Muscle of back (tissue), 3 donors: ENCODE measurements at regions not wholly inside any gene's neighbourhood (a gene's known extent, or its start where the extent isn't known, plus 50 kb on each side); places are given as distances from the start of the nearest gene placed in this dataset.
"Not testable (repeated sequence)": the region's sequence is repeated elsewhere in the genome, so short reads cannot be mapped to it uniquely, and the experiment has no call there.

Source experiments
- DNase-seq, 3 donors: peaks; one replicate each; pipeline versions ENCODE4 v3.0.0 to v3.0.0-alpha.2; 2013

- DNase-seq, result no peak
Observed at GRCh38 chr3:80978216-80978969, 783.1 kb downstream of the GBE1 start.

GRCh38 chr3:80970292-80970691 is 791.2 kb downstream of the GBE1 start:
- no peak for DNase-seq

DNA sequence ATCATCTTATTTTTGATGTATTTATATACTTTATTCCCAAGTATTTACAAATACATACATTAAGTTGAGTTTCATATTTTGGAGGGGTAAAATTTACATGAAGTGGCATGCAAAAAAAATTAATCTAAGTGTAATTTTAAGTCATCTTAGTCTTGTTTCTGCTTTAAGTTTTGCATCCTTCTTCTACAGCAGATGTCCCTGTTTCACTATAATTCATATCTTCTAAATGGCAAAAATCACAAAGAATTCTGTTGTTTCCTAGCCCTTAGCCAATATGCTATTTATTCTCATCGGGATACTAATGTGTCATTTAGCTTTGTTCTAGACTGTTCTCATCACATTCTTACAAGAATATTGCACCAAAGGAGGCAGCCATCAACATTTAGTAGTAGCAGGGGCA is 831.9 kb downstream of the GBE1 start:
- DNase-seq, result no peak

- no peak for DNase-seq
Observed at GRCh38 chr3:80914854-80915253, 846.6 kb downstream of the GBE1 start.

DNA sequence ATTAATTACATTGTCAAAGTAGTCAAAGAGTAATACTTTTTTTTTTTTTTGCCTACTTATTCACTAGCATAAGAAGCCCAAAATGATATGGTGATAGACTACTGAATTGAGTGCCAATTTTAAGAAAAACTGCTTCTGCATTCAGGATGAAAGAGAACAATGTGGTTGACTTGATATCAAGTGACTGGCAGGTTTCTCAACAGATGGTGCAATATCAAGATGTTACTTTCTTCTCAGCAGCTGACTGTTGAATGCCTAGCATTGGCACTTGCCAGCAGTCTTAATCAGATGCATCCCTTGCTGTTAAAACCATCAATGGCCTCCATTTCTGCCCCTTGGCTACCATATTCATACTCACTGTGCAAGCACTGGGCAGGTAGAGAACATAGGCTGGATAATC is 863.2 kb downstream of the GBE1 start:
- no peak for DNase-seq

DNA sequence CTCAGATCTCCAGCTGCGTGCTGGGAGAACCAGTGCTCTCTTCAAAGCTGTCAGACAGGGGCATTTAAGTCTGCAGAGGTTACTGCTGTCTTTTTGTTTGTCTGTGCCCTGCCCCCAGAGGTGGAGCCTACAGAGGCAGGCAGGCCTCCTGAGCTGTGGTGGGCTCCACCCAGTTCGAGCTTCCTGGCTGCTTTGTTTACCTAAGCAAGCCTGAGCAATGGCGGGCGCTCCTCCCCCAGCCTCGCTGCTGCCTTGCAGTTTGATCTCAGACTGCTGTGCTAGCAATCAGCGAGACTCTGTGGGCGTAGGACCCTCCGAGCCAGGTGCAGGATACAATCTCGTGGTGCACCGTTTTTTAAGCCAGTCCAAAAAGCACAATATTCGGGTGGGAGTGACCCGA is 864.4 kb downstream of the GBE1 start:
- DNase-seq, result not testable (repeated sequence)

DNA sequence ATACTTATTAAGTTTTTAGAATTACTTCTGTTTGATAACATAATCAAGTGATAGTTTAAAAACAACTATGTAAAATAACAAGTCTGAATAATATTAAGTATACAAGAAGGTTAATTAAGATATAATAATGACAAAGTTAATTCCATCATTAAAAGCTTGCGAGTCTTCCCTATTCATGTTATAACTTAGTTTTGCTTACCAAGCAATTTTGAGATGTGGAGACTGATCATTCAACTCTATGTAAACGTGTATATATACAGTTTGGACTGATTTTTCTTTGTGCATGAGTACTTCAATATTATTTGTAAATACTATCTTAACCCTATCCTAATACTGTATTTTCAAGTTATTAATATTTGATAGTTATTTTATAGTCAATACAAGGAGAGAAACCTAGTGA is 870.9 kb downstream of the GBE1 start:
- no peak for DNase-seq

DNA sequence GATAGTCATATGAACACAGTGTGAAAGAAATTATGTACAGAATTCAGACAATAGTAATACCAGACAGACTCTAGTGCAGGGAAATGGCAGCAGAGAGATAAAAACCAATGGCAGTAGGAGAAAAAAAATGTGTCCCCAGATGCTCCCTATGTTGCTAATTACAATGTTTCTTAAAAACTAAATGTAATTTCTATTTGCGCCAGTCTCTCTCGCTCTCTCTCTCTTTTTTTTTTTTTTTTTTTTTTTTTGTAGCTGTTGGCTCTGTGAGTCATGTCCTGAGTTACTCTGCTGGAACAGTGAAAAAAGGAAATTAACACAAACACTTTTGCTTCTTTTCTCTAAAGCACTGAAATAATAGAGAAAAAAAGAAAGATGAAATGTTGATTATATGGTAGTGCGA is 871.9 kb downstream of the GBE1 start:
- no peak for DNase-seq

GRCh38 chr3:80870476-80871041 is 890.9 kb downstream of the GBE1 start:
- no peak for DNase-seq

GRCh38 chr3:80855482-80855881 is 906.0 kb downstream of the GBE1 start:
- DNase-seq, result no peak

DNA sequence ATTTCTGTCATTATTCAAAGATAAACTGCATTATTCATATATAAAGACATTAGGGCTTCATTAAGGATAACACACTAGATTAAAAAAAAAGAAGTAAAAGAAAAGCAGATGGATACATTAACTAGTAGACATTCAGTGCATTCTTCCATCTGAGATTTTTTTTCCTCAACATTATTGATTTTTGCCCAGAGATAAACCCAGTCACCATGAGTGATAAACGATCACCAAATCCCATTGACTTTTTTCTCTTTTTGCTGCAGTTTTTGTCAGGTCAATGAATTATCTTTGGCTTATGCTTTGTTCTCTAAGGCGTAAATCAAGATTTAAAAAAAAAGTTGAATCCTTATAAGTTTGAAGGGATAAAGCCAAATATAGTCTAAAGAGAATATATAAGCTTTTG is 925.0 kb downstream of the GBE1 start:
- no peak for DNase-seq

GRCh38 chr3:80807577-80807976 is 953.9 kb downstream of the GBE1 start:
- no peak for DNase-seq

- DNase-seq, result no peak
Observed at GRCh38 chr3:80806673-80807072, 954.8 kb downstream of the GBE1 start.

DNA sequence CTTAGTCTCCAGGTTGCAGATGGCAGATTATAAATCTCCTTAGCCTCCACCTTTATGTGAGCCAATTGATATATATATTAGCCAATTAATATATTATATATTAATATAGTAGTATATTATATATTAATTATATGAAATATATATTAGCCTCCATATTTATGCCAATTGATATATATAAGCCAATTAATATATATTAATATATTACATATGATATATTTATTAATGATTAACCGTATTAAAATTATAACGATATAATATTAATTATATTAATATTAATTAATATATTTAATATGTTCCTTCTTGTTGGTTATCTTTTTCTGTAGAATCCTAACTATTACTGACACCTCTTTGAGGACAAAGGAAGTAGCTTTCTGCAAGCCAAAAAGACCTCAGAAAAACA is 972.5 kb downstream of the GBE1 start:
- no peak for DNase-seq

DNA sequence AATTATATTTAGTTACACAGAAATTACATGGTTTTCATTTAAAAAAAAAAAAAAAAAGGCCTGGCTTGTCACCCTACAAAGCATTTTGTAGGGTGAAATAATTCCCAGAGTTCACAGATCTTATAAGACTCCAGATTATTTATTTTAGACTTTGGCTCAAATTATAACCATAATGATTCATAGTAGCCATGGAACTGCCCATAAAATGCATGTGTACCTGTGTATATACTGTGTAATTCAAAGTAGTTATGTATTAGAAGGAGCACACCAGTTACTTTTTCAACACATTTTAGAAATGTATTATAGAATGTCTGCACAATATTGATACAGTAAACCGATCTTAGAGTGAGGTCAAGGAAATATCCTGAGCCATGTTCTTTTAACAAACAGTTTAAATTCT is 975.6 kb downstream of the GBE1 start:
- DNase-seq, result no peak

GRCh38 chr3:80785475-80785874 is 976.0 kb downstream of the GBE1 start:
- DNase-seq, result no peak

- peak in 1 of 3 donors; percentile 3 for DNase-seq
Observed at GRCh38 chr3:80771085-80771484, 990.4 kb downstream of the GBE1 start.

- no peak for DNase-seq
Observed at GRCh38 chr3:80770106-80771074, 991.1 kb downstream of the GBE1 start.

DNA sequence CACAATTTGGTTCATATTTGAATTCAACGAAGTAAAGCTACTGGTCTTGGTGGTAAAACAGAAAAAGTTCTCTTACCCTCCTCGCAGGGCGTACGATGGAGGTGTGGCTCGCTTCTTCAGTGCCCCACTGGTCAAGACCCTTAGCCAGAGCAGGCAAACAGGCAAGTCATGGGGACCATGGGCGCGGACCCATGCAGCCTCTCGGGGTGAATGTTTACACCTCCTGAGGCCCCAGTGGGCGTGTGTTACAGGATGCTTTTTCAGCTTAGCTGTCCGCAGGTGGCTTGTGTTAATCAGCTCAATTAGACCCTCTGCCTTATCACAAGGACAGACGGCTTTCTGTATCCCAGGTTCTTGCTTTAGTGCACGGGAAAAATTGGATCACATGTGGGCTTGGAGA is 991.8 kb downstream of the GBE1 start:
- no peak for DNase-seq

DNA sequence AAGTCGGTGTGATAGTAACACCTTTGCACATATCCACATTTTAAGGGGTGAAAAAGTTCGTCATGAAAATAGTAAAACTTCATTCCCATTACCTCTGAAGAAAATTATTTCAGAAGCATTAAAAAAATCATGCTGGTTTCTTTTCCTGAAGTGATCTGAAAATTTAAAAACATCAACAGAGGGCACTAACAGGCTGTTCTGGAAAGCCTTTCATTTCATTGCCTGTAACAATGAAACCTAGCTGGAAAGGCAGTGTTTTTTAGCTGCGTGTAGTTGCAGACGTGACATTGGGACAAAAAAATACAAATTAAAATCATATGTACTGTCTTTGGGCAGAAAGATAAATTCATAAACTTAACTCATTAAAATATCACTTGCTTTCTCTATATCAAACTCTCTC is 993.8 kb downstream of the GBE1 start:
- no peak for DNase-seq

- no peak for DNase-seq
Observed at GRCh38 chr3:80754969-80755368, 987.2 kb upstream of the ROBO1 start.

DNA sequence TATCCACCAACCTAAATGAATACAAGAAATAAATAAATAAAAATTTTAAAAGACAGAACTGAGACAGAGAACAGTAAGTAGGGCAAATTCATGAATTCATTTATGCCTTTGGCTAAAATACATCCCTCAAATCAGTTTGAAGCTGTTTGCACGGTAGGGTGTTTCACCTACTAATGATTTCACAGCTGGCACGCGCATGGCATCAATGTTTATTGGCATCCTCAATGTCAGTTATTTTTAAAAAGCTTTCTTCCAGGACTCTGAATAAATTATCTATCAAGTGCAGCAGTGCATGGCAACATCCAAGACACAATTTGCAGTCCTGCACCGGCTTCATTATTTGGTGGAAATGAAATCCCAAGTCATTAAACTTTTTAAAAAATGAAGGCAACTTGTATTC is 985.2 kb upstream of the ROBO1 start:
- DNase-seq, result no peak

DNA sequence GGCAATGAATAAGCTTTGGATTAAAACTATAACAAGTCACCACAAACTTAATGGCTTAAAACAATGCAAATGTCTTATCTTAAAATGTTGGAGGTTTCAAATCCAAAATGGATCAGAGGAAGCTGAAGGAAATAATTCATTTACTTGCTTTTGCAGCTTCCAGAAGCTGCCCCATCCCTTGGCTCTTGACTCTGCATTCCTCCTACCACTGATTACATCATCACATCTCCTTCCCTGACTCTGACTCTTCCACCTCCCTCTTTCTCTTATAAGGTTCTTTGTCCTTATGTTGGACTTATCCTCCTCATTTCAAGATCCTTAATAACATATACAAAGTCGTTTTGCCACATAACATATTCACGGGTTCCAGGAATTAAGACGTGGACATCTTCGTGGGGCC is 982.8 kb upstream of the ROBO1 start:
- DNase-seq, result no peak
